Activated T-helper 2 cell treated with anti-CD3 and anti-CD28 coated beads, Interferon-gamma antibody, Interleukin-2, Interleukin-4, amounts not matched to agents 10 μg/mL and 5 μg/mL and 100 μg/mL, durations not matched to agents 14 hours and 24 hours and 36 hours (primary cell): ENCODE measurements at regions not wholly inside any gene's neighbourhood (a gene's known extent, or its start where the extent isn't known, plus 50 kb on each side); places are given as distances from the start of the nearest gene placed in this dataset.

Experiments used
- DNase-seq: peaks from one replicate; pipeline ENCODE4 v3.0.0; 2021; ENCODE audit warnings: low spot score
- H3K27ac Mint-ChIP-seq: one replicate; pipeline ENCODE4 v1.8.0; 2021; ENCODE audit warnings: mixed read lengths
- H3K27me3 Mint-ChIP-seq: one replicate; pipeline ENCODE4 v1.8.0; 2021; ENCODE audit warnings: low read depth, mixed read lengths
- H3K36me3 Mint-ChIP-seq: one replicate; pipeline ENCODE4 v1.8.0; 2021; ENCODE audit warnings: low read depth, mixed read lengths
- H3K4me1 Mint-ChIP-seq: one replicate; pipeline ENCODE4 v1.8.0; 2021; ENCODE audit warnings: low read depth, mixed read lengths
- H3K4me3 Mint-ChIP-seq: one replicate; pipeline ENCODE4 v1.8.0; 2021; ENCODE audit warnings: low read depth, mild to moderate bottlenecking, moderate library complexity, mixed read lengths
- H3K9me3 Mint-ChIP-seq: one replicate; pipeline ENCODE4 v1.8.0; 2021; ENCODE audit warnings: mixed read lengths
- intact Hi-C: fragments of 100-400 bp; cut with micrococcal nuclease; formaldehyde crosslinking; loops from one replicate; pipeline ENCODE4 v1.15.1; 2023

GRCh38 chrX:21126661-21127060, 247.6 kb upstream of the CNKSR2 start:
- Mint-ChIP-seq H3K27ac (no peak overlapping the region), H3K9me3 (no peaks in the 10 kb centered on the region), H3K36me3 (no peaks in the 10 kb centered on the region), H3K27me3 (no peaks in the 10 kb centered on the region), H3K4me1 (no peaks in the 10 kb centered on the region), H3K4me3 (no peak overlapping the region)
- DNase-seq = no peak
- intact Hi-C loops = no loop called here

- intact Hi-C loops = no loop called here
- no peak overlapping the region for H3K4me3 Mint-ChIP-seq
- no peaks in the 10 kb centered on the region for H3K27me3 Mint-ChIP-seq
- H3K4me1 Mint-ChIP-seq = no peaks in the 10 kb centered on the region
- H3K27ac Mint-ChIP-seq = no peak overlapping the region
- no peaks in the 10 kb centered on the region for H3K9me3 Mint-ChIP-seq
- no peaks in the 10 kb centered on the region for H3K36me3 Mint-ChIP-seq
- DNase-seq = no peak
Observed at GRCh38 chrX:21131346-21131745, 242.9 kb upstream of the CNKSR2 start.

GRCh38 chrX:21131786-21132185, 242.4 kb upstream of the CNKSR2 start:
- intact Hi-C loops = no loop called here
- Mint-ChIP-seq H3K36me3 (no peaks in the 10 kb centered on the region), H3K9me3 (no peaks in the 10 kb centered on the region), H3K4me1 (no peaks in the 10 kb centered on the region), H3K27ac (no peak overlapping the region), H3K27me3 (no peaks in the 10 kb centered on the region), H3K4me3 (no peak overlapping the region)
- DNase-seq = no peak

GRCh38 chrX:21132686-21133393, 241.4 kb upstream of the CNKSR2 start:
- intact Hi-C loops = no loop called here
- H3K27me3 Mint-ChIP-seq = no peaks in the 10 kb centered on the region
- no peak overlapping the region for H3K27ac Mint-ChIP-seq
- H3K4me3 Mint-ChIP-seq = no peak overlapping the region
- no peak for DNase-seq
- H3K4me1 Mint-ChIP-seq = no peaks in the 10 kb centered on the region
- no peaks in the 10 kb centered on the region for H3K36me3 Mint-ChIP-seq
- H3K9me3 Mint-ChIP-seq = no peaks in the 10 kb centered on the region

GRCh38 chrX:21150208-21150607, 224.0 kb upstream of the CNKSR2 start:
- Mint-ChIP-seq H3K4me3 (no peak overlapping the region), H3K9me3 (no peaks in the 10 kb centered on the region), H3K27ac (no peak overlapping the region), H3K36me3 (no peaks in the 10 kb centered on the region), H3K4me1 (no peaks in the 10 kb centered on the region), H3K27me3 (no peaks in the 10 kb centered on the region)
- intact Hi-C loops = no loop called here
- DNase-seq = no peak

GRCh38 chrX:21151051-21151450, 223.2 kb upstream of the CNKSR2 start:
- Mint-ChIP-seq H3K36me3 (no peaks in the 10 kb centered on the region), H3K27me3 (no peaks in the 10 kb centered on the region), H3K4me3 (no peak overlapping the region), H3K9me3 (no peaks in the 10 kb centered on the region), H3K27ac (no peak overlapping the region), H3K4me1 (no peaks in the 10 kb centered on the region)
- DNase-seq = no peak
- intact Hi-C loops = no loop called here

- intact Hi-C loops = no loop called here
- DNase-seq = no peak
- Mint-ChIP-seq H3K4me1 (no peaks in the 10 kb centered on the region), H3K36me3 (no peaks in the 10 kb centered on the region), H3K27ac (no peak overlapping the region), H3K9me3 (no peaks in the 10 kb centered on the region), H3K4me3 (no peak overlapping the region), H3K27me3 (no peaks in the 10 kb centered on the region)
Observed at GRCh38 chrX:21153033-21153432, 221.2 kb upstream of the CNKSR2 start.

GRCh38 chrX:21153503-21153902, 220.7 kb upstream of the CNKSR2 start:
- Mint-ChIP-seq H3K27me3 (no peaks in the 10 kb centered on the region), H3K9me3 (no peaks in the 10 kb centered on the region), H3K4me3 (no peak overlapping the region), H3K27ac (no peak overlapping the region), H3K4me1 (no peaks in the 10 kb centered on the region), H3K36me3 (no peaks in the 10 kb centered on the region)
- no peak for DNase-seq
- intact Hi-C loops = no loop called here

GRCh38 chrX:21155916-21156315, 218.3 kb upstream of the CNKSR2 start:
- no peak overlapping the region for H3K27ac Mint-ChIP-seq
- H3K36me3 Mint-ChIP-seq = no peaks in the 10 kb centered on the region
- no peaks in the 10 kb centered on the region for H3K9me3 Mint-ChIP-seq
- no peaks in the 10 kb centered on the region for H3K4me1 Mint-ChIP-seq
- H3K27me3 Mint-ChIP-seq = no peaks in the 10 kb centered on the region
- no peak for DNase-seq
- no peak overlapping the region for H3K4me3 Mint-ChIP-seq
- intact Hi-C loops = no loop called here

- Mint-ChIP-seq H3K27ac (no peak overlapping the region), H3K4me1 (no peaks in the 10 kb centered on the region), H3K9me3 (no peaks in the 10 kb centered on the region), H3K36me3 (no peaks in the 10 kb centered on the region), H3K4me3 (no peak overlapping the region), H3K27me3 (no peaks in the 10 kb centered on the region)
- intact Hi-C loops = no loop called here
- no peak for DNase-seq
Observed at GRCh38 chrX:21156632-21157031, 217.6 kb upstream of the CNKSR2 start.

GRCh38 chrX:21158678-21159077, 215.5 kb upstream of the CNKSR2 start:
- Mint-ChIP-seq H3K27me3 (no peaks in the 10 kb centered on the region), H3K4me3 (no peak overlapping the region), H3K9me3 (no peaks in the 10 kb centered on the region), H3K36me3 (no peaks in the 10 kb centered on the region), H3K4me1 (no peaks in the 10 kb centered on the region), H3K27ac (no peak overlapping the region)
- no peak for DNase-seq
- intact Hi-C loops = no loop called here

GRCh38 chrX:21166272-21166982, 207.8 kb upstream of the CNKSR2 start:
- intact Hi-C loops = no loop called here
- Mint-ChIP-seq H3K4me1 (no peaks in the 10 kb centered on the region), H3K27ac (no peak overlapping the region), H3K9me3 (no peaks in the 10 kb centered on the region), H3K27me3 (no peaks in the 10 kb centered on the region), H3K4me3 (no peak overlapping the region), H3K36me3 (no peaks in the 10 kb centered on the region)
- DNase-seq = no peak

- H3K4me1 Mint-ChIP-seq = no peaks in the 10 kb centered on the region
- no peak overlapping the region for H3K4me3 Mint-ChIP-seq
- DNase-seq = no peak
- H3K27me3 Mint-ChIP-seq = no peaks in the 10 kb centered on the region
- intact Hi-C loops = no loop called here
- no peak overlapping the region for H3K27ac Mint-ChIP-seq
- H3K36me3 Mint-ChIP-seq = no peaks in the 10 kb centered on the region
- no peaks in the 10 kb centered on the region for H3K9me3 Mint-ChIP-seq
Observed at GRCh38 chrX:21167011-21167410, 207.2 kb upstream of the CNKSR2 start.
